ENCODE measurements at regions not wholly inside any gene's neighbourhood (a gene's known extent, or its start where the extent isn't known, plus 50 kb on each side); places are given as distances from the start of the nearest gene placed in this dataset.

DNA sequence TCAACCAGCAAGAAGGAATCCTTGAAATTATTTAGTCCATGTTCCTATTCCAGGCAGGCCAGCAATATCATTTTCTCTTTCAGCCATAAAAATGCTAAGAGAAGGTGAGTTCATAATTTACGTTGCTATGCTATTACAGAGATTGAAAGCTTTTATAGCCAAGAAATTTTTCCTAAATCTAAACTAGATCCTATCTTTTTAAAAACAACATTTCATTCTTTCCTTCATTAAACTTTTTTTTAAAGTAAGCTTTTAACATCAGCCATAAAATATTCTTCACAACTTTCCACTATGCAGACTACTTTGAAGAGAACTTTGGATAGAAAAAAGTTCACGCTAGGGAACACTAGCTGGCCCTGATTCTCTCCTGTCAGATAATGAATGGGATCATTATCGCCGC is 159.8 kb downstream of the RPS12 start:
- TF ChIP-seq, protein P1, sequence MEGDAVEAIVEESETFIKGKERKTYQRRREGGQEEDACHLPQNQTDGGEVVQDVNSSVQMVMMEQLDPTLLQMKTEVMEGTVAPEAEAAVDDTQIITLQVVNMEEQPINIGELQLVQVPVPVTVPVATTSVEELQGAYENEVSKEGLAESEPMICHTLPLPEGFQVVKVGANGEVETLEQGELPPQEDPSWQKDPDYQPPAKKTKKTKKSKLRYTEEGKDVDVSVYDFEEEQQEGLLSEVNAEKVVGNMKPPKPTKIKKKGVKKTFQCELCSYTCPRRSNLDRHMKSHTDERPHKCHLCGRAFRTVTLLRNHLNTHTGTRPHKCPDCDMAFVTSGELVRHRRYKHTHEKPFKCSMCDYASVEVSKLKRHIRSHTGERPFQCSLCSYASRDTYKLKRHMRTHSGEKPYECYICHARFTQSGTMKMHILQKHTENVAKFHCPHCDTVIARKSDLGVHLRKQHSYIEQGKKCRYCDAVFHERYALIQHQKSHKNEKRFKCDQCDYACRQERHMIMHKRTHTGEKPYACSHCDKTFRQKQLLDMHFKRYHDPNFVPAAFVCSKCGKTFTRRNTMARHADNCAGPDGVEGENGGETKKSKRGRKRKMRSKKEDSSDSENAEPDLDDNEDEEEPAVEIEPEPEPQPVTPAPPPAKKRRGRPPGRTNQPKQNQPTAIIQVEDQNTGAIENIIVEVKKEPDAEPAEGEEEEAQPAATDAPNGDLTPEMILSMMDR (IDR thresholded peaks at IDR 0.05; ENCODE audit: low read depth, low read length), result no peak
- TF ChIP-seq EZH2phosphoT487 (IDR thresholded peaks at IDR 0.05; ENCODE audit: low read depth), result no peak
